Large intestine (tissue), 3 donors: ENCODE measurements at regions not wholly inside any gene's neighbourhood (a gene's known extent, or its start where the extent isn't known, plus 50 kb on each side); places are given as distances from the start of the nearest gene placed in this dataset.

Experiments
- DNase-seq, 2 donors: peaks; one replicate each; pipeline versions ENCODE4 v3.0.0 to v3.0.0-alpha.2; 2013
- H3K27ac ChIP-seq: one replicate; pipeline ENCODE4 v1.5.1; 2013; ENCODE audit warnings: low read length
- H3K27me3 ChIP-seq: 2 replicates; pipeline ENCODE4 v1.6.1; 2013; ENCODE audit warnings: low read length; ENCODE audit not compliant: control insufficient read depth, insufficient read depth
- H3K36me3 ChIP-seq: 2 replicates; pipeline ENCODE4 v1.6.1; 2013; ENCODE audit warnings: low read length; ENCODE audit not compliant: control insufficient read depth, insufficient read depth
- H3K4me1 ChIP-seq: one replicate; pipeline ENCODE4 v1.6.1; 2013; ENCODE audit warnings: low read length; ENCODE audit not compliant: control insufficient read depth, insufficient read depth
- H3K4me3 ChIP-seq: one replicate; pipeline ENCODE4 v1.5.1; 2013; ENCODE audit warnings: low read length
- H3K9me3 ChIP-seq: one replicate; pipeline ENCODE4 v1.6.1; 2013; ENCODE audit warnings: mild to moderate bottlenecking, low read depth, low read length, moderate library complexity; ENCODE audit not compliant: control insufficient read depth
- WGBS: methylation state at CpG from one replicate; pipeline ENCODE4 v1.1.5; 2013; ENCODE audit warnings: low lambda C conversion rate; ENCODE audit not compliant: insufficient coverage; 5-methylcytosine and 5-hydroxymethylcytosine counted together

- no peak for DNase-seq
- H3K4me1 ChIP-seq = no peaks in the 10 kb centered on the region
- no peak overlapping the region for H3K27ac ChIP-seq
- no CpG with 5 or more reads among the region's 4 CpGs for WGBS
- no peak overlapping the region for H3K4me3 ChIP-seq
- H3K27me3 ChIP-seq = no peaks in the 10 kb centered on the region
- H3K36me3 ChIP-seq = no peaks in the 10 kb centered on the region
- no peaks in the 10 kb centered on the region for H3K9me3 ChIP-seq
These were observed 157.7 kb upstream of the B3GAT2 start for GRCh38 chr6:71114544-71114943.

GRCh38 chr6:71114986-71115385, 158.1 kb upstream of the B3GAT2 start:
- Histone ChIP-seq H3K27me3 (no peaks in the 10 kb centered on the region), H3K36me3 (no peaks in the 10 kb centered on the region), H3K9me3 (no peaks in the 10 kb centered on the region), H3K4me1 (no peaks in the 10 kb centered on the region), H3K4me3 (no peak overlapping the region), H3K27ac (no peak overlapping the region)
- no peak for DNase-seq

- Histone ChIP-seq H3K36me3 (no peaks in the 10 kb centered on the region), H3K4me1 (no peaks in the 10 kb centered on the region), H3K27ac (no peak overlapping the region), H3K27me3 (no peaks in the 10 kb centered on the region), H3K4me3 (no peak overlapping the region), H3K9me3 (no peaks in the 10 kb centered on the region)
- no peak for DNase-seq
- 17% methylated on average over 1 of the region's 1 CpG for WGBS
These were observed 162.7 kb upstream of the B3GAT2 start for GRCh38 chr6:71119560-71119959.

- Histone ChIP-seq H3K4me1 (no peaks in the 10 kb centered on the region), H3K27me3 (no peaks in the 10 kb centered on the region), H3K4me3 (no peak overlapping the region), H3K36me3 (no peaks in the 10 kb centered on the region), H3K9me3 (no peaks in the 10 kb centered on the region), H3K27ac (no peak overlapping the region)
- WGBS = no CpG with 5 or more reads among the region's 1 CpG
- DNase-seq = no peak
These were observed 165.6 kb upstream of the OGFRL1 start for GRCh38 chr6:71123051-71123450.

GRCh38 chr6:71124340-71124739, 164.3 kb upstream of the OGFRL1 start:
- no peak for DNase-seq
- 80% methylated on average over 1 of the region's 3 CpGs for WGBS
- Histone ChIP-seq H3K4me3 (no peak overlapping the region), H3K36me3 (no peaks in the 10 kb centered on the region), H3K9me3 (no peaks in the 10 kb centered on the region), H3K27ac (no peak overlapping the region), H3K4me1 (no peaks in the 10 kb centered on the region), H3K27me3 (no peaks in the 10 kb centered on the region)

GRCh38 chr6:71125216-71125615, 163.4 kb upstream of the OGFRL1 start:
- Histone ChIP-seq H3K9me3 (no peaks in the 10 kb centered on the region), H3K27me3 (no peaks in the 10 kb centered on the region), H3K27ac (no peak overlapping the region), H3K4me3 (no peak overlapping the region), H3K4me1 (no peaks in the 10 kb centered on the region), H3K36me3 (no peaks in the 10 kb centered on the region)
- no peak for DNase-seq

- no peak overlapping the region for H3K4me3 ChIP-seq
- no peaks in the 10 kb centered on the region for H3K9me3 ChIP-seq
- no peaks in the 10 kb centered on the region for H3K4me1 ChIP-seq
- H3K27me3 ChIP-seq = no peaks in the 10 kb centered on the region
- DNase-seq = no peak
- WGBS = no CpG with 5 or more reads among the region's 1 CpG
- no peaks in the 10 kb centered on the region for H3K36me3 ChIP-seq
- no peak overlapping the region for H3K27ac ChIP-seq
These were observed 162.1 kb upstream of the OGFRL1 start for GRCh38 chr6:71126506-71126905.

GRCh38 chr6:71127374-71127773, 161.2 kb upstream of the OGFRL1 start:
- no peaks in the 10 kb centered on the region for H3K9me3 ChIP-seq
- no peak overlapping the region for H3K4me3 ChIP-seq
- no peaks in the 10 kb centered on the region for H3K4me1 ChIP-seq
- H3K36me3 ChIP-seq = no peaks in the 10 kb centered on the region
- WGBS = no CpG with 5 or more reads among the region's 3 CpGs
- H3K27ac ChIP-seq = no peak overlapping the region
- H3K27me3 ChIP-seq = no peaks in the 10 kb centered on the region
- DNase-seq = no peak

- DNase-seq = no peak
These were observed 158.3 kb upstream of the OGFRL1 start for GRCh38 chr6:71130277-71130676.

GRCh38 chr6:71134929-71135642, 153.5 kb upstream of the OGFRL1 start:
- Histone ChIP-seq H3K27me3 (no peaks in the 10 kb centered on the region), H3K4me1 (no peaks in the 10 kb centered on the region), H3K27ac (no peak overlapping the region), H3K36me3 (no peaks in the 10 kb centered on the region), H3K4me3 (no peak overlapping the region), H3K9me3 (no peaks in the 10 kb centered on the region)
- WGBS = no CpG with 5 or more reads among the region's 6 CpGs
- DNase-seq = no peak

More at GRCh38 chr6:71130277-71130676, 158.3 kb upstream of the OGFRL1 start:
- no peaks in the 10 kb centered on the region for H3K27me3 ChIP-seq
- H3K4me3 ChIP-seq = no peak overlapping the region
- H3K27ac ChIP-seq = no peak overlapping the region
- 100% methylated on average over 1 of the region's 1 CpG for WGBS
- H3K9me3 ChIP-seq = no peaks in the 10 kb centered on the region
- H3K36me3 ChIP-seq = no peaks in the 10 kb centered on the region
- H3K4me1 ChIP-seq = no peaks in the 10 kb centered on the region

- Histone ChIP-seq H3K9me3 (no peaks in the 10 kb centered on the region), H3K27me3 (no peaks in the 10 kb centered on the region), H3K27ac (no peak overlapping the region), H3K36me3 (no peaks in the 10 kb centered on the region), H3K4me1 (no peaks in the 10 kb centered on the region), H3K4me3 (no peak overlapping the region)
- WGBS = 100% methylated on average over 1 of the region's 1 CpG
- DNase-seq = no peak
These were observed 150.6 kb upstream of the OGFRL1 start for GRCh38 chr6:71137973-71138372.
